HG03159 (cell line): ENCODE measurements at regions not wholly inside any gene's neighbourhood (a gene's known extent, or its start where the extent isn't known, plus 50 kb on each side); places are given as distances from the start of the nearest gene placed in this dataset.
"Not testable (repeated sequence)": the region's sequence is repeated elsewhere in the genome, so short reads cannot be mapped to it uniquely, and the experiment has no call there.

Source experiments
- ATAC-seq: cut with Tn5 transposase; IDR thresholded peaks from one replicate; pipeline ENCODE4 v1.9.1; 2021; ENCODE audit warnings: mild to moderate bottlenecking, moderate library complexity; ENCODE audit not compliant: unreplicated experiment

DNA sequence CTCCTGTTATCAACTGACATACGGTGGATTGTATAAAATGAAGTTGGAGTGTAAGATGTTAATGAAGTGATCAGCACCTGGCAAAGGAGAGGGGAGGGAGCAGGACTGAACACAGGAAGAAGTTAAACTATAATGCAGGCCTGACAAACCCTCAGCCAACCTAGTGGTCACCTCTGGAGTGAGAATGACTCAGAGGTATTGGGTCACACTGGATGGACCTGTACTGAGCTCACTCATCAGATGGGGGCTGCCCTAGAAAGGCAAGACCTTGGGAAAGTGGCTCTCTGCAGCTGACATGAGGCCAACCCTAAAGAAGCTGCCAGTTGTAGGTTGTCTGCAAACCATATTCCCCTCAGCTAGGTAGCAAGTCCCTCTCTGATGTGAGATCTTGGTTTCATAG, 193.3 kb upstream of the HTR1E start:
- ATAC-seq = no peak

DNA sequence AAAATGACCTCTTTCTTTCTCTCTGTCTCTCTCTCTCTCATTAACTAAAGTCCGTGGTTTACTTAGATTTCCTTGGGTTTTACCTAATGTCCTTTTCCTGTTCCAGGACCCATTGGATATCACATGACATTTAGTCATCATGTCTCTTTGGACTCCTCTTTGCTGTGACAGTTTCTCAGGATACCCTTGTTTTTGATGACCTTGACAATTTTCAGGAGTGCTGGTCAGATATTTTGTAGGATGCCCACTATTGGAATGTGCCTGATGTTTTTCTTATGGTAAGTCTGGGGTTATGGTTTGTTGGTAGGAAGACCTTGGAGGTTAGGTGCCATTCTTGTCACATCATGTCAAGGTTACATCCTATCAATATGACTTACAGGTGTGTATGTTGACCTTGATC, 199.2 kb upstream of the HTR1E start:
- no peak for ATAC-seq

DNA sequence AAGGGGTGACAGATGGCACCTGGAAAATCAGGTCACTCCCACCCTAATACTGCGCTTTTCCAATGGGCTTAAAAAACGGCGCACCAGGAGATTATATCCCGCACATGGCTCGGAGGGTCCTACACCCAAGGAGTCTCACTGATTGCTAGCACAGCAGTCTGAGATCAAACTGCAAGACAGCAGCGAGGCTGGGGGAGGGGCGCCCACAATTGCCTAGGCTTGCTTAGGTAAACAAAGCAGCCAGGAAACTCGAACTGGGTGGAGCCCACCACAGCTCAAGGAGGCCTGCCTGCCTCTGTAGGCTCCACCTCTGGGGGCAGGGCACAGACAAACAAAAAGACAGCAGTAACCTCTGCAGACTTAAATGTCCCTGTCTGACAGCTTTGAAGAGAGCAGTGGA, 205.7 kb upstream of the HTR1E start:
- not testable (repeated sequence) for ATAC-seq

DNA sequence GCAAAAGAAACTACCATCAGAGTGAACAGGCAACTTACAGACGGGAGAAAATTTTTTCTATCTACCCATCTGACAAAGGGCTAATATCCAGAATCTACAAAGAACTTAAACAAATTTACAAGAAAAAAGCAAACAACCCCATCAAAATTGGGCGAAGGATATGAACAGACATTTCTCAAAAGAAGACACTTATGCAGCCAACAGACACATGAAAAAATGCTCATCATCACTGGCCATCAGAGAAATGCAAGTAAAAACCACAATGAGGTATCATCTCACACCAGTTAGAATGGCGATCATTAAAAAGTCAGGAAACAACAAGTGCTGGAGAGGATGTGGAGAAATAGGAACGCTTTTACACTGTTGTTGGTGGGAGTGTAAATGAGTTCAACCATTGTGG, 206.6 kb upstream of the HTR1E start:
- ATAC-seq = not testable (repeated sequence)

DNA sequence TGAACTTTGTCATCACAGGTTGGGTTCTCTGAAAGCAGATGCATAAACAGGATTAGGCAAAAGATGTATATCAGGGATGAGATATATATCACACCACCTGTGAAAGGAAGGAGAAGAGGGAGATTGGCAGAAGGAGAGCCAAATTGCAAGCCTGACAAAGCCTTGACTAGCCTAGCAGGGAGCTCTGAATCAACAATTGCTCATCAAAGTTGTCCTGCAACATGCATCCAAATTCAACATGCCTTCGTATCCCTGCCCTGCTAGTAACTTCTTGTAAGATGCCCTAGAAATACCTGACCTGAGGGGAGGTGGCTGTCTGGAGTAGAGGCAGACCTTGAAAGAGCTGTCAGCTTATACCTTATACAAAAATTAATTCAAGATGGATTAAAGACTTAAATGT, 207.1 kb upstream of the HTR1E start:
- no peak for ATAC-seq

DNA sequence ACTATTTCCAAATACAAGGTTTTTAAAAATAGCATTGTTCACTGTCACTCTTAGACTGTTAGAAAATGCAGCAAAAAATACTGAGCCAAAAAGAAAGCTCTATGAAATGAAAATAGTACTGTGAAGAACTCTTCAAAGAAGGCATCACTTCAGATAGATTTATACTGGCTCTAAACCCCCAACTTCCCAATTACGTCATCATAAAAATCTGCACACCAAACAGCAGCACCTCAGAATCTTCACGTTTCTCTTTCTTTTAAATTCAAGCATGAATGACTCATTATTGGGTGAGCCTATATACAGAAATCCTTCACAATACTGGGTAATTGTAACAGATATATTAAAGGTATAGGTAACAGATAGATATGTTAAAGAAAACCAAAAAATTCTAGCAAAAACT, 208.4 kb upstream of the HTR1E start:
- no peak for ATAC-seq

DNA sequence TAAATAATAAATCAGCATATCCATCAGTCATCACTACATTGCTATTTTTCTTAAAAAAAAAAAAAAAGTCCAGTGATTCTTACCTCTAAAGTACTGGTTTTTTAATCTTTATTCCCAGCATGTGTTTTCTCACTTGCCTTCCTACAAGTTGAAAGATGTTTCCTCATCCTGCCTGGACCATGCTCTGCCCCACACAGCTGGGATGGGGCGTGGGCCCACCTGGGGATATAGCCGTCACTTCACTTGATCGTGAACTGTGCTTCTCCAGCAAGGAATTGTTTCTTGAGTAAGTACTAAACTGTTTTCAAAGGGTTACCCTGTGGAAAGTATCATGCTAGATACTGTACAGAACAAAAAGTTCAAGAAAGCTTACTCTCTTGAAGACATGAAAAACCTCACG, 212.6 kb upstream of the HTR1E start:
- no peak for ATAC-seq

DNA sequence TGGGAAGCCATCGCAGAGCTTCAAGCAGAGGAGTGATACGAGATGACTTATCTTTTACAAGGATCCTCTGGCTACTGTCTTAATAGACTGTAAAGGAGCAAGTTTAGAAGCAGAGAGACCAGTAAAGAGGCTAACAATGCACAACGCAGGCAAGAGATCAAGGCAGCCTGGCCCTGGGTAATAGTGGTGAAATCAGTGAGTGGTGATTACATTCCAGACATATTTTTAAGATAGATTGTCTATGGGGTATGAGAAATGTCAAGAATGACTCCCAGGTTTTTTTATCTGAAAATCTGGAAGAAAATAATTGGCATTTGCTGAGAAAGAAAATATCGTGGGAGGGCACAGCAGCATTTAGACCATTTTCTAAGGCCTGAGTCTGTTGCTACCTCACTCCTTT, 213.6 kb upstream of the HTR1E start:
- no peak for ATAC-seq

DNA sequence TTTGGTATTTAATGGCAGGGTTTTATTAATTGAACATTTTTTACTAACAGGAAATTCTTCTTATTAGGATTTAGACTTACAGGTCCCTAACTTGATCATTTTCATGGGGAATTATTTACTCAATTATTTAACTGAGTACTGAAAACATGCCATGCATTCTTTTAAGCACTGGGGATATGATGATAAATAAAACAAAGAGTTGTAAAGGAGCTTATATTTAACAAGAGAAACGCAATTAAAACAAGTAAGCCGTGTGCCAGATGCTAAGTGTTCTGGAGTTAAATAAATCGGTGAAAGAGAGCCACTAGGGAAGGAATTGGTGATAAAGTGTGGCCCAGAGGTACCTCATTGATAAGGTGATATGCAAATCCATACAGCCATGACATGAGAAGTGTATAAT, 214.2 kb upstream of the HTR1E start:
- ATAC-seq = no peak

DNA sequence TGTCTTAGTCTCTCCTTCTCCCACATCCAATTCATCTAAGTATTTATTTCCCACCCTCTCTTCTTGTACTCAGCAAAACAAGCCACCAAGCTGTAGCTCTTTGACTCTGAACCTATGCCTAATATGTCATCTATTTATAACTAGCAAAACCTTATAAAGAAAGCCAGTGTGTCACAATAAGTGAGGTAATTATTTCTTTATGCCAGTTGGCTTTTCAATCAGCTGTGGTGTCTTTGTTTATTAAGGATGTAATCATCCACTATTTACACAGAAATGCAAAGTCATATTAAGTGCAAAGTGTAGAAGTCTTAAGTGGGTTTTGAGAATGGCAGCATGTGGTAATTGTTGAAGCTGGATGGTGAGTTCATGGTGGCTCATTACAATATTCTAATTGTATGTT, 215.2 kb upstream of the HTR1E start:
- ATAC-seq = no peak

DNA sequence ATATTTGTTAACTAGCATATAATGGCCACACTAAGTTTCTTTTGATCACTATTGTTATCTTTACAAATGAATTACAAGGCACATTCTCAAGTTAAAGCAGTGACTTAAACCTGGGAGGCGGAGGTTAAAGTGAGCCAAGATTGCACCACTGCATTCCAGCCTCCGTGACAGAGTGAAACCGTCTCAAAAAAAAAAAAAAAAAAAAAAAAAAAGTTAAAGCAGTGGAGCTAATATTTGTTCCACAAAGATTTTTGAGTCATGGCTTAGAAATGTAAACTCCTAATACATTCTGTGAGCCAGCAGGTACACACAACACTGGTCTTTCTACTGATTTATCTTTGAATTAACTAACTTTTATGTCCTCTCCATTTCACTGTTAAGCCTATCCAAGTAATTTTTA, 221.7 kb upstream of the HTR1E start:
- no peak for ATAC-seq

DNA sequence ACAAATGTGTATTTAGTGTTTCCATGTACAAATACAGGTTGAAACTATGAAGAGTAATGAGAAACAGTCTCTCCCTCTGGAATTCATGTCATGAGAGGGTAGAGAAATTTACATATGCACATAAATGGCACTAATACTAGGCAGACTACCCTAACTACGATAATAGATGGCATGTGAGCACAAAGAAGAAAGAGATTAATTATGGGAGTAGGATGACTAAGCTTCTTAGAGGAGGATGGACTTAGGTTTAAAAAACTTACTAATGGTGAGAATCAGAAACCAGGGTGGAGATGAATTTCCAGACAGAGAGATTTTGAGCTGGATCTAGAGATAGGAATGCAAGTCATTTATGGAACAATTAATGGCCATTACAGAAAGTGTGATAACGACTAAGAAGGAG, 225.3 kb upstream of the HTR1E start:
- ATAC-seq = no peak

DNA sequence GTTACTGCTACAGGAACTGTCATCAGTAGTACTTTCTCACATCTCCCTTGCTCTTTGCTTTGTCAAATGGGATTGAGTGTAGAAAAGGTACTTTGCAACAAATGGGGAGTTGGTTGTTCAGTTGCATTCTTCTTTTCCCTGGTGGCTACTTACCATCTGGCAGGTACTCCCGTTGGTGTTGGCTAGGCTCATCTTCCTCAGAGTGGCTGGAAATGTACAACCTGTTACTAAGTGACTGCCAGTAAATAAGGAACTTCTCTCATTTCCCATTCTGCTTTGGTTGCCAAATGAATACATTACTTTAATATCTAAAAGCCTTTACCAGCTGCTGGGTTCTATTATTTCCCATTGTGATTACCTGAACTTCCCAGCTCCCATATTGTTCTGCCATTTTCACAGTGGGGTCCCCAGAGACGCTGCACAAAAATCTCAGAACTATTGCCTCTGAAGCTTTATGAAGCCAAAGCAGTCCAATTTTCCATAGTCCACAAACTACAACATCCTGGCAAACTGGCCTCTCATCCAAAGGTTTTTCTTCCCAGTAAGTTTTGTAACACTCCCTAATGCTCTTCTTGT, 229.7 kb upstream of the HTR1E start:
- no peak for ATAC-seq

DNA sequence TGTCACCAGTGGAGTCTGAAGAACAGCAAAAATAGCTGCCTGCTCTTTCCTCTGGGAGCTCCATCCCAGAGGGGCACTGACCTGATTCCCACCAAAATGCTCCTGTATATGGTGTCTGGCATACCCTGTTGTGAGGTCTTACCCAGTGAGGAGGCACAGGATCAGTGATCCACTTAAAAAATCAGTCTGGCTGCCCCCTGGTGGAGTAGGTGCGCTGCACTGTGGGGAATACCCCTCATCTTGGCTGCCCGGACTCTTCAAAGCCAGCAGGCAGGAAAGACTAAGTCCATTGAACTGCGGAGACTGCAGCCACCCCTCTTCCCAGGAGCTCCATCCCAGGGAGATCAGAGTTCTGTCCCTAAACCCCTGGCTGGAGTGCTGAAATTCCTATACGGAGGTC, 230.9 kb upstream of the HTR1E start:
- peak; percentile 70 for ATAC-seq

DNA sequence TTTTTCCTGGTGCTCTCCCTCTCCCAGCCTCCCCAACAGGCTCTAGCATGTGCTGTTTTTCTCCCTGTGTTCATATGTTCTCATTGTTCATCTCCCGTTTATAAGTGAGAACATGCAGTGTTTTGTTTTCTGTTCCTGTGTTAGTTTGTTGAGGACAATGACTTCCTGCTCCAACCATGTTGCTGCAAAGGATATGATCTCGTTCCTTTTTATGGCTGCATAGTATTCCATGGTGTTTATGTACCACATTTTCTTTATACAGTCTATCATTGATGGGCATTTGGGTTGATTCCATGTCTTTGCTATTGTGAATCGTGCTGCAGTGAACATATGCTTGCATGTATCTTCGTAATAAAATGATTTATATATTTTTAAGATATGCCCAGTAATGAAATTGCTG, 236.1 kb upstream of the HTR1E start:
- ATAC-seq = not testable (repeated sequence)

DNA sequence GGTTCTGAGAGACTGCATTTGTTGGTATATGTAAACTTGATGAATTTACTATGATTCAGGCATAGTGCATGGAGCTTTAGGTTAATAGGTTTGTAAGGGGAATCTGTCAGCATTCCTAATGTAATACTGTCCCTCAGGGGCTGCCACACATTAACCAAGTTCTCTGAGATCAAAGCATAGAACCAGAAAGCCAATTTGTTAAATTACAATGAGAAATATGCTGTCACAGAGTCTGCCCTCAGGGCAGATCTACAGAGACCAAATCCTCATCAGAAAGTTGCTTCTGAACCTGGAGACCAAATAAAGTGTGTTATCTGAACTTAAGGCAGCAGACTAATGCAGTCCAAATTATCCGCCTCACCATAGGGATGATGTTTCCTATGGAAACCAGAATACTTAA, 250.8 kb upstream of the HTR1E start:
- no peak for ATAC-seq

DNA sequence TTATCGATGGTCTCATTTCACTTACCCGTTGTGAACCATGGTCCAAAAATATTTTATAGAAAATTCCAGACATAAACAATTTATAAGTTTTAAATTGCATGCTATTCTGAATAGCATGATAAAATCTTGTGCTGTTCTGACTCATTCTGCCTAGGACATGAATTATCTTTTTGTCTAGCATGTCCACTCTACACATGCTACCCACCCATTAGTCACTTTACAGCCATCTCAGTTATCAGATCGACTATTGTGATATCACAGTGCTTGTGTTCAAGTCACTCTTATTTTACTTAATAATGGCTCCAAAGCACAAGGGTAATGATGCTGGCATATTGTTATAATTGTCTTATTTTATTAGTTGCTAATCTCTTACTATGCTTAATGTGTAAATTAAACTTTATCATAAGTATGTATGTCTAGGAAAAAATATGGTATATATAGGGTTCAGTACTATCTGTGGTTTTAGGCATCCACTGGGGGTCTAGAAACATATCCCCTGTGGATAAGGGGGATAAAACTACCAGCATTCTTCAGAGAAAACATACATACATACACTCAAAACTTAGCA, 252.0 kb upstream of the HTR1E start:
- ATAC-seq = no peak

DNA sequence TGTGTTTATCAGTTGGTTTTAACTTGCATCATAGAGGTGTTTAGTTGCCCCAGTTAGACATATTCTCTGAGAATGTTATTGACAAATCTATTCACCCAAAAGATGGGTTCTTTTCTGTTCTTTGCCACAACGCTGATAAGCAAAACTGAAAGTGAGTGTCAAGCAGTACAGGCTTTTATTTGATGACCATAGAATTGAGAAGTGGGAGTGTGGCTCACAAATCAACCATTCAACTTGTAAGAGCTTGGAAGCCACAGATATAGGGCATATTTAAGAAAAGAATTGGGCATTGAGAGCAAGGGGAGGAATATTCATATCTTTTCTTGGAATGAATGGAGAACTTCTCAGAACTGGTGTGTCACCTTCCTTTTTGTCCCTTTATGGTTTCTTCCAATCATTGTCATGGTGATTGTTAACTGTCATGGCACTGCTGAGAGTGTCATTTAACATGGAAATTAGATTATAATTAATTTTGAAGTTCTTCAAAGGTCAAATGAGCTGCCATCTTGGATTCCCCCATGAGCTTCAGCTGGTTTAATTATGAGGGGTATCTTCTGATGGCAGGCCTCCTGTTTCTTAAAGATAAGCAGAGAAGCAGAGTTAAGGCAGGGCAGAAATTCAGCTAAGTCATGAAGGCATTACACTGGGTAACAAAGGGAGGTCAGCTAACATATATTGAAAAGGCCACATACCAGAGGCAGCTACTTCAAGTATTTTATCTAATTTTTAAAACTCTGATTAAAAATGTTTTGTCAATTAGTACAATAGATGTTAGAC, 254.0 kb upstream of the HTR1E start:
- ATAC-seq = no peak

DNA sequence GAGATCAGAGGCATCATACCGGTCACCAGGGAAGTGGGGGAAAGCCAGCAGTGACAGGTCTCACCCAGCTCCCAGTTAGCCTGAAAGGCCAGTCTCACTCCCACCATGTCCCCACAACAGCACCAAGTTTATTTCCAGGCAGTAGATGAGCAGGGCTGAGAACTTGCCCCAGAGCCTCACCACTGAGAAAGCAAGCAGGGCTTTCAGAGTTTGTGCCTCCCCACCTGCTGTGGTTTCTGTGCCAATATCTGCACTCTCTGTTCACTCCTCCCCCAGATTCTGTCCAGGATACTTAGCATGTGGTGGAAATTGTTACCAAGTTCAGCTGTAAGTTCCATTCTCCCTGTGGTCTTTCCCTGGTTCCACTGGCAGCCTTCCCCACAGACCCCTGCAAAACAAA, 255.0 kb upstream of the HTR1E start:
- ATAC-seq = no peak

DNA sequence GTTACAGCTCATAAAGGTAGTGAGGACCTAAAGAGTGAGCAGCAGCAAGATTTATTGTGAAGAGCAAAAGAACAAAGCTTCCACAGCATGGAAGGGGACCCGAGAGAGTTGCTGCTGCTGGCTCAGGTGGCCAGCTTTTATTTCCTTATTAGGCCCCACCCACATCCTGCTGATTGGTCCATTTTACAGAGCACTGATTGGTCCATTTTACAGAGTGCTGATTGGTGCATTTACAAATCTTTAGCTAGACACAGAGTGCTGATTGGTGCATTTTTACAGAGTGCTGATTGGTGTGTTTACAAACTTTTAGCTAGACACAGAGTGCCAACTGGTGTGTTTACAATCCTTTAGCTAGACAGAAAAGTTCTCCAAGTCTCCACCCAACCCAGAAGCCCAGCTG, 256.2 kb upstream of the HTR1E start:
- not testable (repeated sequence) for ATAC-seq

DNA sequence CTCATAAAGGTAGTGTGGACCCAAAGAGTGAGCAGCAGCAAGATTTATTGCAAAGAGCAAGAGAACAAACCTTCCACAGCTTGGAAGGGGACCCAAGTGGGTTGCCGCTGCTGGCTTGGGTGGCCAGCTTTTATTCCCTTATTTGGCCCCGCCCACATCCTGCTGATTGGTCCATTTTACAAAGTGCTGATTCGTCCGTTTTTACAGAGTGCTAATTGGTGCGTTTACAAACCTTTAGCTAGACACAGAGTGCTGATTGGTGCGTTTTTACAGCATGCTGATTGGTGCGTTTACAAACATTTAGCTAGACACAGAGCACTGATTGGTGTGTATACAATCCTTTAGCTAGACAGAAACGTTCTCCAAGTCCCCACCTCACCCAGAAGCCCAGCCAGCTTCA, 265.2 kb upstream of the HTR1E start:
- ATAC-seq = not testable (repeated sequence)

DNA sequence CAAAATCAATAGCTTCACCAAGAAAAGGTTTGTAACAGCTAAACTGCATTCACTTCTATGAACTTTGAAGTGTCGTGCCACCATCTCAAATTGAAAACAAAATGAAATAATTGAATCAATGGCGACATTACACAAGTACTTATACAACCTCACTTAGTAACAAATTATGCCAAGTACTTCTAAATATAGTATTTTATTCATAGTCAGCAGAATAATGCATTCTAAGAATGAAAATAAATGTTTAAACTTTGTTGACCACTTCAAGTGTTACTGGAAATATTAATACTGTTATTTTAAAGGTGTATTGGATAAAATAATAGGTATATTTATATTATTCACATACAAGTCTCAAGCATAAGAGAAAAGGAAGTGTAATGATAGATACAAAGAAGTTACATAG, 280.1 kb upstream of the HTR1E start:
- ATAC-seq = no peak

DNA sequence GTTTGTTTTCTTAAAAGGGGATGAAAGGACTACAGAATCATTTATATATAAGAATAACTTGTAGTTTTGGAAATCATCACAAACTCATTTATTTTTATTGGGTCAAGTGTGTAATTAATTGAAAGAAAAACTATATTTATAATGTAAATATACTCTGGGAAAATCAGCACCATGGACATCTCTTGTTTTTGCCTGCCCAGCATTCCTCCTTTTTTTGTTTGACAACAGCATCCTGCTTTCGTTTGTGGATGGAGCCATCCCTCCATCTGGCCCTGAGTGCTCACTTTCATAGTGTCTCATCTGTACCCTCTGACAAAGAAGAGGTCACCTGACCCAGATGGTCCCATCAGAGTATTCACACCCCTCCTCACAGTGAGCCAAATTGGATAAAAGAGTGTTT, 308.2 kb upstream of the HTR1E start:
- no peak for ATAC-seq
